ENCODE measurements at regions not wholly inside any gene's neighbourhood (a gene's known extent, or its start where the extent isn't known, plus 50 kb on each side); places are given as distances from the start of the nearest gene placed in this dataset.
"Not testable (repeated sequence)": the region's sequence is repeated elsewhere in the genome, so short reads cannot be mapped to it uniquely, and the experiment has no call there.

DNA sequence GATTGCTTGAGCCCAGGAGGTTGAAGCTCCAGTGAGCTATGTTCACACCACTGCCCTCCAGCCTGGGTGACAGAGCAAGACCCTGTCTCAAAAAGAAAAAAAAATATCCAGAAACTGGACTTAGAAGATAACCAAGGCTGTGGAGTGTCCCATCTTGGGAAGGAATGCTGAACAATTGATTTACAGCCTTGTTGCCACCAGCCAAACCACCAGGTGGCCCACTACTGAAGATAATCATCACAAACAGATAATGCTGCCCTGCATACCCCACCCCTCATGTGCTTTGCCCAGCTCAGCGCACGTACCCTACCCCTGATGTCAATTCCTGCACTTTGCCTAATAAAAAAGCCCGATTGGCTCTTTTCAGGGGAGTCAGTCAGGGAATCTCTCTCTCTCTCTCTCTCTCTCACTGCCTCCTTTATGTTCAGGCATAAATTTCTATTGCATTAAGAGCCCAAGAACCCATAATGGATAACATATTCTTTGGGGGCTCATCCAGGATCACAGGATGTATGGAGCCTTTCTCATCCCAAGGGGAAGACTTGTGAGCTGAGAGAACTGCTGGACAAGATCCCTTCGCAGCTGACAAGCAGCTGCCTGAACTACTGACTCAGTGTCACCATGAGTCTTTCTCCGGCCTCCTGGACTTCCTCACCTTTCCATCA lies 166.4 kb downstream of the CD24 start:
- Mint-ChIP-seq H3K27me3 (no peaks in the 10 kb centered on the region), H3K9me3 (ENCODE audit: insufficient read depth) (peaks cover 24% of the 10 kb centered on the region), H3K27ac (no peak overlapping the region), H3K4me1 (peaks cover 3% of the 10 kb centered on the region), H3K4me3 (no peak overlapping the region)
- ATAC-seq (ENCODE audit: low read depth): no peak
- Histone ChIP-seq H4K20me1 (ENCODE audit: control insufficient read depth, insufficient read depth, low read length, poor library complexity, severe bottlenecking) (no peaks in the 10 kb centered on the region), H3K36me3 (replicated peaks in 1 of 2; ENCODE audit: control extremely low read depth in 1 of 2, control insufficient read depth in 1 of 2, extremely low read depth in 1 of 2, insufficient read depth in 2 of 2, low read length in 1 of 2) (no peaks in the 10 kb centered on the region), H2AFZ (ENCODE audit: insufficient read depth, low read depth, low read length, poor library complexity, severe bottlenecking) (no peak overlapping the region), H3K9me3 (ENCODE audit: control extremely low read depth in 1 of 3, control insufficient read depth in 2 of 3, insufficient read depth in 1 of 3, low read length in 2 of 3) (peaks cover 6 to 57% (median 30%) of the 10 kb centered on the region in 3 donors), H3K27ac (ENCODE audit: low read length in 2 of 2) (no peak overlapping the region), H3K4me2 (replicated peaks; ENCODE audit: low read depth, low read length, poor library complexity, severe bottlenecking) (no peak overlapping the region), H3K79me2 (ENCODE audit: control insufficient read depth, insufficient read depth, low read length) (no peaks in the 10 kb centered on the region), H3K9ac (ENCODE audit: low read length) (no peak overlapping the region), H3K4me1 (ENCODE audit: control insufficient read depth in 2 of 2, insufficient read depth in 2 of 2, low read length in 2 of 2) (no peaks in the 10 kb centered on the region), H3K27me3 (replicated peaks in 1 of 4; ENCODE audit: control extremely low read depth in 1 of 4, control insufficient read depth in 3 of 4, insufficient read depth in 4 of 4, low read length in 3 of 4) (no peaks in the 10 kb centered on the region), H3K4me3 (ENCODE audit: control extremely low read depth in 1 of 5, extremely low read depth in 1 of 5, insufficient read depth in 1 of 5, low read depth in 2 of 5, low read length in 4 of 5) (no peak overlapping the region)
- TF ChIP-seq EZH2 (IDR thresholded peaks at IDR 0.05; ENCODE audit: borderline replicate concordance, insufficient read depth, low read depth, low read length, poor library complexity, severe bottlenecking): no peak
- TF ChIP-seq, protein P1, sequence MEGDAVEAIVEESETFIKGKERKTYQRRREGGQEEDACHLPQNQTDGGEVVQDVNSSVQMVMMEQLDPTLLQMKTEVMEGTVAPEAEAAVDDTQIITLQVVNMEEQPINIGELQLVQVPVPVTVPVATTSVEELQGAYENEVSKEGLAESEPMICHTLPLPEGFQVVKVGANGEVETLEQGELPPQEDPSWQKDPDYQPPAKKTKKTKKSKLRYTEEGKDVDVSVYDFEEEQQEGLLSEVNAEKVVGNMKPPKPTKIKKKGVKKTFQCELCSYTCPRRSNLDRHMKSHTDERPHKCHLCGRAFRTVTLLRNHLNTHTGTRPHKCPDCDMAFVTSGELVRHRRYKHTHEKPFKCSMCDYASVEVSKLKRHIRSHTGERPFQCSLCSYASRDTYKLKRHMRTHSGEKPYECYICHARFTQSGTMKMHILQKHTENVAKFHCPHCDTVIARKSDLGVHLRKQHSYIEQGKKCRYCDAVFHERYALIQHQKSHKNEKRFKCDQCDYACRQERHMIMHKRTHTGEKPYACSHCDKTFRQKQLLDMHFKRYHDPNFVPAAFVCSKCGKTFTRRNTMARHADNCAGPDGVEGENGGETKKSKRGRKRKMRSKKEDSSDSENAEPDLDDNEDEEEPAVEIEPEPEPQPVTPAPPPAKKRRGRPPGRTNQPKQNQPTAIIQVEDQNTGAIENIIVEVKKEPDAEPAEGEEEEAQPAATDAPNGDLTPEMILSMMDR (IDR thresholded peaks at IDR 0.05): no peak
- DNase-seq: no peak
- 93% methylated on average over 5 of the region's 5 CpGs for WGBS (ENCODE audit: insufficient coverage)
- POLR2A ChIA-PET: interaction anchor here (0.7 kb wide), 1 partner anchor 173 kb away, joined by 3 read pairs; no protein-coding TSS in a partner anchor
- CTCF ChIA-PET: interaction anchor here (0.6 kb wide), 1 partner anchor 183 kb away, joined by 3 read pairs; no protein-coding TSS in a partner anchor
- intact Hi-C loops (cut with micrococcal nuclease): no loop called here

DNA sequence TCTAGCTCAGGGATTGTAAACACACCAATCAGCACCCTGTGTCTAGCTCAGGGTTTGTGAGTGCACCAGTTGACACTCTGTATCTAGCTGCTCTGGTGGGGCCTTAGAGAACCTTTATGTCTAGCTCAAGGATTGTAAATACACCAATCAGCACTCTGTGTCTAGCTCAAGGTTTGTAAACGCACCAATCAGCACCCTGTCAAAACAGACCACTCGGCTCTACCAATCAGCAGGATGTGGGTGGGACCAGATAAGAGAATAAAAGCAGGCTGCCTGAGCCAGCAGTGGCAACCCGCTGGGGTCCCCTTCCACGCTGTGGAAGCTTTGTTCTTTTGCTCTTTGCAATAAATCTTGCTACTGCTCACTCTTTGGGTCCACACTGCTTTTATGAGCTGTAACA lies 168.3 kb downstream of the CD24 start:
- CTCF ChIA-PET; H3K9ac ChIP-seq (ENCODE audit: low read length); H3K79me2 ChIP-seq (ENCODE audit: control insufficient read depth, insufficient read depth, low read length); intact Hi-C loops (cut with micrococcal nuclease); H3K4me3 Mint-ChIP-seq; DNase-seq; H3K4me1 Mint-ChIP-seq; H3K27me3 ChIP-seq (replicated peaks in 1 of 4; ENCODE audit: control extremely low read depth in 1 of 4, control insufficient read depth in 3 of 4, insufficient read depth in 4 of 4, low read length in 3 of 4); H4K20me1 ChIP-seq (ENCODE audit: control insufficient read depth, insufficient read depth, low read length, poor library complexity, severe bottlenecking); H3K4me3 ChIP-seq (ENCODE audit: control extremely low read depth in 1 of 5, extremely low read depth in 1 of 5, insufficient read depth in 1 of 5, low read depth in 2 of 5, low read length in 4 of 5); H3K4me2 ChIP-seq (replicated peaks; ENCODE audit: low read depth, low read length, poor library complexity, severe bottlenecking); POLR2A ChIA-PET; ATAC-seq (ENCODE audit: low read depth); H3K36me3 ChIP-seq (replicated peaks in 1 of 2; ENCODE audit: control extremely low read depth in 1 of 2, control insufficient read depth in 1 of 2, extremely low read depth in 1 of 2, insufficient read depth in 2 of 2, low read length in 1 of 2); H3K4me1 ChIP-seq (ENCODE audit: control insufficient read depth in 2 of 2, insufficient read depth in 2 of 2, low read length in 2 of 2); H3K27ac ChIP-seq (ENCODE audit: low read length in 2 of 2); H3K27me3 Mint-ChIP-seq; H2AFZ ChIP-seq (ENCODE audit: insufficient read depth, low read depth, low read length, poor library complexity, severe bottlenecking); H3K27ac Mint-ChIP-seq: not testable (repeated sequence)
- H3K9me3 ChIP-seq (ENCODE audit: control extremely low read depth in 1 of 3, control insufficient read depth in 2 of 3, insufficient read depth in 1 of 3, low read length in 2 of 3): peaks cover 3 to 44% (median 30%) of the 10 kb centered on the region in 3 donors
- H3K9me3 Mint-ChIP-seq (ENCODE audit: insufficient read depth): peaks cover 12% of the 10 kb centered on the region
- no CpG with 5 or more reads among the region's 4 CpGs for WGBS (ENCODE audit: insufficient coverage)
